Left forelimb (tissue), 1 donor: ENCODE measurements at regions not wholly inside any gene's neighbourhood (a gene's known extent, or its start where the extent isn't known, plus 50 kb on each side); places are given as distances from the start of the nearest gene placed in this dataset.

Source experiments
- DNase-seq: peaks from one replicate; pipeline ENCODE4 v3.0.0-alpha.2; 2018; ENCODE audit warnings: low spot score

- no peak for DNase-seq
Observed at GRCh38 chr6:142500250-142500786, 198.5 kb downstream of the ADGRG6 start.

- DNase-seq, result no peak
Observed at GRCh38 chr6:142501795-142502194, 200.0 kb downstream of the ADGRG6 start.

- no peak for DNase-seq
Observed at GRCh38 chr6:142507065-142507464, 205.3 kb downstream of the ADGRG6 start.

GRCh38 chr6:142510211-142510610, 208.4 kb downstream of the ADGRG6 start:
- no peak for DNase-seq

- DNase-seq, result no peak
Observed at GRCh38 chr6:142518126-142518525, 216.3 kb downstream of the ADGRG6 start.

- DNase-seq, result no peak
Observed at GRCh38 chr6:142518761-142519160, 217.0 kb downstream of the ADGRG6 start.

- no peak for DNase-seq
Observed at GRCh38 chr6:142521791-142522190, 220.0 kb downstream of the ADGRG6 start.

GRCh38 chr6:142523515-142524375, 221.9 kb downstream of the ADGRG6 start:
- DNase-seq, result no peak

GRCh38 chr6:142530566-142530965, 228.8 kb downstream of the ADGRG6 start:
- DNase-seq, result no peak

GRCh38 chr6:142531727-142532126, 229.9 kb downstream of the ADGRG6 start:
- DNase-seq, result no peak

- no peak for DNase-seq
Observed at GRCh38 chr6:142534076-142534475, 232.3 kb downstream of the ADGRG6 start.

GRCh38 chr6:142534484-142534883, 232.7 kb downstream of the ADGRG6 start:
- DNase-seq, result no peak

- DNase-seq, result no peak
Observed at GRCh38 chr6:142537612-142538478, 236.0 kb downstream of the ADGRG6 start.

- DNase-seq, result no peak
Observed at GRCh38 chr6:142542704-142543233, 241.0 kb downstream of the ADGRG6 start.

- DNase-seq, result no peak
Observed at GRCh38 chr6:142543606-142544005, 241.8 kb downstream of the ADGRG6 start.

GRCh38 chr6:142544199-142544838, 242.5 kb downstream of the ADGRG6 start:
- DNase-seq, result no peak

GRCh38 chr6:142545147-142545546, 243.3 kb downstream of the ADGRG6 start:
- no peak for DNase-seq

- DNase-seq, result no peak
Observed at GRCh38 chr6:142548566-142548965, 246.8 kb downstream of the ADGRG6 start.

GRCh38 chr6:142550310-142551063, 248.7 kb downstream of the ADGRG6 start:
- DNase-seq, result no peak

GRCh38 chr6:142551274-142551811, 249.5 kb downstream of the ADGRG6 start:
- DNase-seq, result no peak

- no peak for DNase-seq
Observed at GRCh38 chr6:142558786-142559185, 257.0 kb downstream of the ADGRG6 start.
